Keratinocyte (primary cell): ENCODE measurements at regions not wholly inside any gene's neighbourhood (a gene's known extent, or its start where the extent isn't known, plus 50 kb on each side); places are given as distances from the start of the nearest gene placed in this dataset.

Source experiments
- DNase-seq: peaks from one replicate; pipeline ENCODE4 v3.0.0-alpha.2; 2011; ENCODE audit warnings: low read depth, missing footprints, low spot score
- FAIRE-seq: peaks from 2 replicates; lab custom pipeline; 2011; peaks lifted over from hg19 to GRCh38; lab: Jason Lieb, UNC
- H2AFZ ChIP-seq: 2 replicates; pipeline ENCODE4 v1.6.0; 2012; ENCODE audit warnings: low read length, control low read depth, inconsistent platforms; ENCODE audit not compliant: control insufficient read depth
- H3K27ac ChIP-seq: 2 replicates; pipeline ENCODE4 v1.5.1; 2011; ENCODE audit warnings: low read length; ENCODE audit not compliant: control insufficient read depth, insufficient read depth
- H3K27me3 ChIP-seq: 3 replicates; pipeline ENCODE4 v1.6.0; 2011; ENCODE audit warnings: low read length; ENCODE audit not compliant: control insufficient read depth, insufficient read depth; ENCODE audit errors: extremely low read depth
- H3K36me3 ChIP-seq, 2 experiments: 2 replicates in 1 of 2; 3 replicates in 1 of 2; pipeline ENCODE4 v1.5.1; 2011; ENCODE audit warnings: low read length in 2 of 2, mild to moderate bottlenecking in 1 of 2; ENCODE audit not compliant: control insufficient read depth in 2 of 2, insufficient read depth in 2 of 2; ENCODE audit errors: extremely low read depth in 1 of 2
- H3K4me1 ChIP-seq: 3 replicates; pipeline ENCODE4 v1.5.1; 2011; ENCODE audit warnings: low read length; ENCODE audit not compliant: control insufficient read depth, insufficient read depth; ENCODE audit errors: extremely low read depth
- H3K4me2 ChIP-seq: 3 replicates; pipeline ENCODE4 v1.6.0; 2011; ENCODE audit warnings: low read depth, low read length; ENCODE audit not compliant: control insufficient read depth, insufficient read depth; ENCODE audit errors: extremely low read depth
- H3K4me3 ChIP-seq, 3 experiments: fragments of 200-600 bp in 1 of 3; sonication (generic) in 1 of 3; 2 replicates in 2 of 3; 3 replicates in 1 of 3; pipeline ENCODE4 v1.5.1; 2011 to 2016; ENCODE audit warnings: low read length in 3 of 3, mild to moderate bottlenecking in 3 of 3, control low read depth in 2 of 3, inconsistent platforms in 1 of 3, low read depth in 1 of 3, mixed read lengths in 1 of 3, mixed run types in 1 of 3, moderate library complexity in 1 of 3; ENCODE audit not compliant: control insufficient read depth in 2 of 3, insufficient read depth in 2 of 3; ENCODE audit errors: extremely low read depth in 1 of 3
- H3K79me2 ChIP-seq: 2 replicates; pipeline ENCODE4 v1.6.0; 2012; ENCODE audit warnings: low read length; ENCODE audit not compliant: control insufficient read depth, insufficient read depth
- H3K9ac ChIP-seq: 3 replicates; pipeline ENCODE4 v1.6.0; 2011; ENCODE audit warnings: low read length; ENCODE audit not compliant: control insufficient read depth, insufficient read depth; ENCODE audit errors: extremely low read depth
- H3K9me1 ChIP-seq: 3 replicates; pipeline ENCODE4 v1.6.0; 2011; ENCODE audit warnings: low read length; ENCODE audit not compliant: control insufficient read depth, insufficient read depth; ENCODE audit errors: extremely low read depth
- H3K9me3 ChIP-seq: 2 replicates; pipeline ENCODE4 v1.5.1; 2012; ENCODE audit warnings: low read depth, low read length; ENCODE audit not compliant: control insufficient read depth
- H4K20me1 ChIP-seq: 3 replicates; pipeline ENCODE4 v1.6.0; 2011; ENCODE audit warnings: low read length; ENCODE audit not compliant: control insufficient read depth, insufficient read depth; ENCODE audit errors: extremely low read depth
- EZH2 ChIP-seq: IDR thresholded peaks from one replicate; pipeline ENCODE4 v1.6.1; 2012; ENCODE audit warnings: inconsistent platforms, mild to moderate bottlenecking, low read length, moderate library complexity
- dilution Hi-C: fragments of 300-500 bp; cut with MboI; formaldehyde crosslinking; loops from one replicate; pipeline ENCODE4 v1.7.0; 2020; ENCODE audit warnings: low sequenced_read_pairs; ENCODE audit not compliant: extremely low pct_ligation_motif_present
- TF ChIP-seq, protein P1 (sequence below), 3 experiments: IDR thresholded peaks in 1 of 3; conservative IDR thresholded peaks in 1 of 3; optimal IDR thresholded peaks in 1 of 3; 2 replicates in 2 of 3; 3 replicates in 1 of 3; pipeline versions ENCODE3 to v1.5.1; 2011; ENCODE audit warnings: low read length in 3 of 3, mild to moderate bottlenecking in 3 of 3, moderate library complexity in 2 of 3, control low read depth in 1 of 3, inconsistent platforms in 1 of 3; ENCODE audit not compliant: insufficient read depth in 2 of 3; ENCODE audit errors: extremely low read depth in 1 of 3

DNA sequence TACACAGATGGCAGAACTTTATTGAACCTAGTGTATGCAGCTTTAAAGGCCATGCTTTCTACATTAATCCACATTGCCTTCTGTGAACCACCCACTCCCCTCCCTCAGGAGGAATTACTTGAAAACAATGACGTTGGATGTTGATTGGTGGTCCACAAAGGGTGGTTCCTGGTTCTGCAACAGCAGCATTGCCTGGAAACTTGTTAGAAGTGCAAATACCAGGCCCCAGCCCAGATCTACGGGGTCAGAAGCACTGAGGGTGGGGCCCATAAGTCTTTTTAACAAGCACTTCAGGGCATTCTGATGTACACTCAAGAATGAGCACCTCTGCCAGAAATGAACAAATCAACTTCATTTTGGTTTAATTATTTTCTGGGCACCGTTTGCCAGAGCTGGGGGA is 91.0 kb downstream of the ISX start:
- TF ChIP-seq EZH2: no peak
- TF ChIP-seq, protein P1, sequence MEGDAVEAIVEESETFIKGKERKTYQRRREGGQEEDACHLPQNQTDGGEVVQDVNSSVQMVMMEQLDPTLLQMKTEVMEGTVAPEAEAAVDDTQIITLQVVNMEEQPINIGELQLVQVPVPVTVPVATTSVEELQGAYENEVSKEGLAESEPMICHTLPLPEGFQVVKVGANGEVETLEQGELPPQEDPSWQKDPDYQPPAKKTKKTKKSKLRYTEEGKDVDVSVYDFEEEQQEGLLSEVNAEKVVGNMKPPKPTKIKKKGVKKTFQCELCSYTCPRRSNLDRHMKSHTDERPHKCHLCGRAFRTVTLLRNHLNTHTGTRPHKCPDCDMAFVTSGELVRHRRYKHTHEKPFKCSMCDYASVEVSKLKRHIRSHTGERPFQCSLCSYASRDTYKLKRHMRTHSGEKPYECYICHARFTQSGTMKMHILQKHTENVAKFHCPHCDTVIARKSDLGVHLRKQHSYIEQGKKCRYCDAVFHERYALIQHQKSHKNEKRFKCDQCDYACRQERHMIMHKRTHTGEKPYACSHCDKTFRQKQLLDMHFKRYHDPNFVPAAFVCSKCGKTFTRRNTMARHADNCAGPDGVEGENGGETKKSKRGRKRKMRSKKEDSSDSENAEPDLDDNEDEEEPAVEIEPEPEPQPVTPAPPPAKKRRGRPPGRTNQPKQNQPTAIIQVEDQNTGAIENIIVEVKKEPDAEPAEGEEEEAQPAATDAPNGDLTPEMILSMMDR (optimal IDR thresholded peaks at IDR 0.05 in 1 of 3, IDR thresholded peaks at IDR 0.05 in 1 of 3, conservative IDR thresholded peaks at IDR 0.05 in 1 of 3; ENCODE audit: extremely low read depth in 1 of 3, insufficient read depth in 2 of 3, low read length in 3 of 3): no peak
- no peaks in the 10 kb centered on the region for H4K20me1 ChIP-seq
- DNase-seq (no peak), FAIRE-seq (no peak)
- H3K9ac ChIP-seq: no peak overlapping the region
- no peaks in the 10 kb centered on the region for H3K79me2 ChIP-seq
- H3K9me3 ChIP-seq: no peaks in the 10 kb centered on the region
- dilution Hi-C loops: no loop called here
- H3K27ac ChIP-seq: no peak overlapping the region
- no peaks in the 10 kb centered on the region for H3K9me1 ChIP-seq
- H3K4me1 ChIP-seq: no peaks in the 10 kb centered on the region
- H2AFZ ChIP-seq: no peak overlapping the region
- no peak overlapping the region for H3K4me3 ChIP-seq
- H3K27me3 ChIP-seq: no peaks in the 10 kb centered on the region
- no peak overlapping the region for H3K4me2 ChIP-seq
- H3K36me3 ChIP-seq: no peaks in the 10 kb centered on the region

DNA sequence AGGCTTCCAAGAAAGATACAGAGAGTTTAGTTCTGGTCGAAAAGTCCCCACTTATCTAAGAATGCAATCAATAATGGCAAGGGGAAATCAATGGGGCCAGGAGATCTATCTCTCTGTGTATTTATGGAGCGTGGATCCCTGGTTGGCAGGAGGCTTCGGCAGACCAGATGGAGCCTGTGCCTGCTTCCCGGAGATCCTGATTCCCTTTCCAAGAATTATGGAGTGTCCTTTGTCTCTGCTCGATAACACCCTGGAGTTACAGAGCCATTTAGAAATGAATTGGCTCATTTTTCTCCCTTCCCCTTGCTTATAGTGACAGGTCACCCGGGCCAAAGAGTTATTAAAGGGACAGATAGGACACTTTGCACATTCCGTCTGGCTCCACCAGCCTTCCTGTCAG is 92.4 kb downstream of the ISX start:
- FAIRE-seq (no peak), DNase-seq (no peak)
- H2AFZ ChIP-seq: no peak overlapping the region
- no peaks in the 10 kb centered on the region for H3K27me3 ChIP-seq
- no peak overlapping the region for H3K4me2 ChIP-seq
- no peak overlapping the region for H3K9ac ChIP-seq
- no peaks in the 10 kb centered on the region for H3K9me3 ChIP-seq
- no peaks in the 10 kb centered on the region for H3K79me2 ChIP-seq
- no peaks in the 10 kb centered on the region for H4K20me1 ChIP-seq
- no peak overlapping the region for H3K27ac ChIP-seq
- no peak overlapping the region for H3K4me3 ChIP-seq
- H3K9me1 ChIP-seq: no peaks in the 10 kb centered on the region
- no peaks in the 10 kb centered on the region for H3K36me3 ChIP-seq
- H3K4me1 ChIP-seq: no peaks in the 10 kb centered on the region
- dilution Hi-C loops: no loop called here
- TF ChIP-seq, protein P1 (optimal IDR thresholded peaks at IDR 0.05 in 1 of 3, IDR thresholded peaks at IDR 0.05 in 1 of 3, conservative IDR thresholded peaks at IDR 0.05 in 1 of 3; ENCODE audit: extremely low read depth in 1 of 3, insufficient read depth in 2 of 3, low read length in 3 of 3): no peak
- TF ChIP-seq EZH2: no peak
